ENCODE measurements at regions not wholly inside any gene's neighbourhood (a gene's known extent, or its start where the extent isn't known, plus 50 kb on each side); places are given as distances from the start of the nearest gene placed in this dataset.

DNA sequence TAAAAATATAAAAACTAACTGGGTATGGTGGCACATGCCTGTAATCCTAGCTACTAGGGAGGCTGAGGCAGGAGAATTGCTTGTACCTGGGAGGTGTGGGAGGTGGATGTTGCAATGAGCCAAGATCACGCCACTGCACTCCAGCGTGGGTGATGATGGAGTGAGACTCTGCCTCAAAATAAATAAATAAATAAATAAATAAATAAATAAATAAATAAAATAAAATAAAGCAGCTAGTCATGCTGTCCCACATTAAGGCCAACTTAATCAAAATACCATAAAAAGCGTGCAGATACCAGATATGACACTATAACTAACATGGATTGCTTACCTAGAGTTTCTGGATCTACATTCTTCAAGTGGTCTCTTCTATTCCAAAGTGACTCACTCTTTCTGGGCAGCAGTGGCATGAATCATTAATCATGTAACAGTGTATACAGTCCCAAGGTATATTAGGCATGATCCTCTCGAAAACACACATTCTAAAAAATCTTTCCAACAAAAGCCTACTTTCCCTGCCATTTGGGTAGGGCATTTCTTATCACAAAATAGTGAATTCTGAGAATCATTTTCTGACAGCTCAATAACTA, 187.1 kb downstream of the ELAVL2 start:
- FAIRE-seq (no peak), DNase-seq (ENCODE audit: insufficient read length, low spot score) (no peak)
- TF ChIP-seq, protein P1, sequence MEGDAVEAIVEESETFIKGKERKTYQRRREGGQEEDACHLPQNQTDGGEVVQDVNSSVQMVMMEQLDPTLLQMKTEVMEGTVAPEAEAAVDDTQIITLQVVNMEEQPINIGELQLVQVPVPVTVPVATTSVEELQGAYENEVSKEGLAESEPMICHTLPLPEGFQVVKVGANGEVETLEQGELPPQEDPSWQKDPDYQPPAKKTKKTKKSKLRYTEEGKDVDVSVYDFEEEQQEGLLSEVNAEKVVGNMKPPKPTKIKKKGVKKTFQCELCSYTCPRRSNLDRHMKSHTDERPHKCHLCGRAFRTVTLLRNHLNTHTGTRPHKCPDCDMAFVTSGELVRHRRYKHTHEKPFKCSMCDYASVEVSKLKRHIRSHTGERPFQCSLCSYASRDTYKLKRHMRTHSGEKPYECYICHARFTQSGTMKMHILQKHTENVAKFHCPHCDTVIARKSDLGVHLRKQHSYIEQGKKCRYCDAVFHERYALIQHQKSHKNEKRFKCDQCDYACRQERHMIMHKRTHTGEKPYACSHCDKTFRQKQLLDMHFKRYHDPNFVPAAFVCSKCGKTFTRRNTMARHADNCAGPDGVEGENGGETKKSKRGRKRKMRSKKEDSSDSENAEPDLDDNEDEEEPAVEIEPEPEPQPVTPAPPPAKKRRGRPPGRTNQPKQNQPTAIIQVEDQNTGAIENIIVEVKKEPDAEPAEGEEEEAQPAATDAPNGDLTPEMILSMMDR (IDR thresholded peaks at IDR 0.05; ENCODE audit: insufficient read depth, missing control alignments): no peak

All from D721Med (cell line).